H1 (cell line): ENCODE measurements at regions not wholly inside any gene's neighbourhood (a gene's known extent, or its start where the extent isn't known, plus 50 kb on each side); places are given as distances from the start of the nearest gene placed in this dataset.

Source experiments
- CHD1 ChIP-seq: IDR thresholded peaks from 2 replicates; pipeline ENCODE4 v1.6.1; 2012; ENCODE audit warnings: low read depth, low read length, improper control_type of control experiment
- EZH2 ChIP-seq: fragments of 200-600 bp; sonication (generic); IDR thresholded peaks from 2 replicates; pipeline ENCODE4 v1.7.1; 2012; ENCODE audit warnings: low read depth, mild to moderate bottlenecking, moderate library complexity, low read length, inconsistent platforms; ENCODE audit not compliant: severe bottlenecking
- FOSL1 ChIP-seq: IDR thresholded peaks from 2 replicates; pipeline ENCODE4 v1.6.1; 2011; ENCODE audit warnings: mild to moderate bottlenecking, low read depth, low read length, moderate library complexity; ENCODE audit not compliant: insufficient read depth
- JUN ChIP-seq: IDR thresholded peaks from 2 replicates; pipeline ENCODE4 v1.6.1; 2011; ENCODE audit warnings: low read depth, mild to moderate bottlenecking, improper control_type of control experiment, low read length
- KDM1A ChIP-seq: fragments of 200-600, 300-600 bp; sonication (generic); IDR thresholded peaks from 2 replicates; pipeline ENCODE4 v1.7.1; 2016; ENCODE audit warnings: mild to moderate bottlenecking, low read length, borderline replicate concordance
- KDM5A ChIP-seq: fragments of 200-600 bp; IDR thresholded peaks from 2 replicates; pipeline ENCODE4 v1.7.1; 2012; ENCODE audit warnings: mild to moderate bottlenecking, low read length, inconsistent platforms, mixed read lengths
- PHF8 ChIP-seq: fragments of 200-600 bp; sonication (generic); conservative IDR thresholded peaks from 2 replicates; pipeline ENCODE4 v1.7.1; 2012; ENCODE audit warnings: low read depth, mild to moderate bottlenecking, inconsistent platforms, low read length, moderate library complexity
- RNF2 ChIP-seq: fragments of 200-900, 300-1000 bp; sonication (generic); IDR thresholded peaks from 2 replicates; pipeline ENCODE4 v1.7.1; 2016; ENCODE audit warnings: borderline replicate concordance, low read depth, mild to moderate bottlenecking, antibody characterized with exemption, low read length; ENCODE audit not compliant: poor library complexity, severe bottlenecking; ENCODE audit errors: missing control alignments
- SIN3A ChIP-seq, 2 experiments: IDR thresholded peaks in 1 of 2; conservative IDR thresholded peaks in 1 of 2; 2 replicates each; pipeline ENCODE4 v1.6.1; 2011 to 2012; ENCODE audit warnings: low read length in 2 of 2, improper control_type of control experiment in 1 of 2, low read depth in 1 of 2, mild to moderate bottlenecking in 1 of 2
- SP1 ChIP-seq: IDR thresholded peaks from 2 replicates; pipeline ENCODE4 v1.6.1; 2011; ENCODE audit warnings: low read depth, low read length
- SUZ12 ChIP-seq: fragments of 200-600 bp; sonication (generic); IDR thresholded peaks from 2 replicates; pipeline ENCODE4 v1.6.1; 2012; ENCODE audit warnings: mild to moderate bottlenecking, inconsistent platforms, low read length, moderate library complexity, mixed read lengths

GRCh38 chr10:70980687-70981086 is 92.3 kb upstream of the PCBD1 start (continued):
- no peak for TF ChIP-seq FOSL1
- TF ChIP-seq RNF2 = no peak
- TF ChIP-seq SP1 = no peak
- TF ChIP-seq SUZ12 = no peak
- TF ChIP-seq EZH2 = no peak
- TF ChIP-seq KDM5A = no peak
- TF ChIP-seq PHF8 = no peak
- TF ChIP-seq JUN = no peak
- no peak for TF ChIP-seq CHD1
- TF ChIP-seq KDM1A = no peak
- no peak for TF ChIP-seq SIN3A (conservative IDR thresholded peaks at IDR 0.05 in 1 of 2, IDR thresholded peaks at IDR 0.05 in 1 of 2; ENCODE audit: low read depth in 1 of 2, low read length in 2 of 2)
